Pancreas (tissue), 10 donors: ENCODE measurements at regions not wholly inside any gene's neighbourhood (a gene's known extent, or its start where the extent isn't known, plus 50 kb on each side); places are given as distances from the start of the nearest gene placed in this dataset.

ENCODE experiments used
- ATAC-seq, 4 donors: fragments of 200-7000 bp; cut with Tn5 transposase; one replicate each; pipeline versions ENCODE4 v1.8.0 to v1.9.1; 2020; ENCODE audit warnings: mild to moderate bottlenecking in 4 of 4, moderate library complexity in 4 of 4
- DNase-seq, 6 donors: peaks; one replicate each; pipeline ENCODE4 v3.0.0-alpha.2; 2020
- FAIRE-seq: peaks from 2 replicates; lab custom pipeline; 2012; peaks lifted over from hg19 to GRCh38; lab: Jason Lieb, UNC
- H3K27ac ChIP-seq, 4 donors: fragments of 200-600 bp; sonication (generic); 1 replicate in 3 of 4; 2 replicates in 1 of 4; pipeline versions ENCODE4 v1.5.0 to v1.8.0; 2020
- H3K27me3 ChIP-seq, 4 donors: fragments of 200-600 bp; one replicate each; pipeline ENCODE4 v1.8.0; 2021
- H3K36me3 ChIP-seq, 3 donors: fragments of 200-600 bp; sonication (generic) in 1 of 3; one replicate each; pipeline versions ENCODE4 v1.5.0 to v1.8.0; 2020 to 2021
- H3K4me1 ChIP-seq, 3 donors: fragments of 200-600 bp; one replicate each; pipeline ENCODE4 v1.8.0; 2021
- H3K4me3 ChIP-seq, 4 donors: fragments of 200-600 bp; sonication (generic) in 2 of 4; one replicate each; pipeline versions ENCODE4 v1.5.0 to v1.8.0; 2020 to 2021
- H3K9me3 ChIP-seq, 4 donors: fragments of 200-600 bp; one replicate each; pipeline ENCODE4 v1.8.0; 2021
- CTCF ChIP-seq, 4 donors: fragments of 200-600 bp; sonication (generic) in 3 of 4; IDR thresholded peaks; one replicate each; pipeline versions ENCODE4 v1.5.0 to v1.8.0; 2021; ENCODE audit warnings: antibody characterized with exemption in 4 of 4
- WGBS, 2 donors: extraction: QIAGEN DNeasy Blood & Tissue Kit; methylation state at CpG; one replicate each; pipeline ENCODE4 v1.1.7; 2013; 5-methylcytosine and 5-hydroxymethylcytosine counted together
- intact Hi-C, 3 donors: fragments of 100-400 bp; cut with DNase I; formaldehyde crosslinking; loops; one replicate each; pipeline versions ENCODE4 v1.11.1 to v1.14.2; 2022
- donor health status: healthy with polysubstance abuse.
- donor health status: DM: no; HTN: no; CAD: no; lungs with moderate emphysema.
- donor health status: DM: no; HTN: no; CAD: no.
- donor health status: control.
- donor health status: control.
- donor health status: Bipolar disorder and iron deficiency.
- donor health status: DM: yes; HTN: yes; CAD: no.
- donor health status: DM: no; HTN: no; CAD: no.
- donor health status: DM: no; HTN: no; CAD: no.
- donor health status: DM: yes; HTN: yes; CAD: no.

- intact Hi-C loops, result no loop called here
- ATAC-seq, result no peak
- Histone ChIP-seq H3K9me3 (no peaks in the 10 kb centered on the region), H3K27me3 (no peaks in the 10 kb centered on the region), H3K4me1 (no peaks in the 10 kb centered on the region), H3K36me3 (no peaks in the 10 kb centered on the region), H3K4me3 (no peak overlapping the region), H3K27ac (no peak overlapping the region)
- no peak for DNase-seq
- WGBS, 2 donors, result 45 to 47% methylated on average over 6 of the region's 6 CpGs
- TF ChIP-seq CTCF (IDR thresholded peaks at IDR 0.05), result no peak
- FAIRE-seq, result no peak
Measured at GRCh38 chr11:112570333-112570732, 309.7 kb upstream of the PLET1 start.

DNA sequence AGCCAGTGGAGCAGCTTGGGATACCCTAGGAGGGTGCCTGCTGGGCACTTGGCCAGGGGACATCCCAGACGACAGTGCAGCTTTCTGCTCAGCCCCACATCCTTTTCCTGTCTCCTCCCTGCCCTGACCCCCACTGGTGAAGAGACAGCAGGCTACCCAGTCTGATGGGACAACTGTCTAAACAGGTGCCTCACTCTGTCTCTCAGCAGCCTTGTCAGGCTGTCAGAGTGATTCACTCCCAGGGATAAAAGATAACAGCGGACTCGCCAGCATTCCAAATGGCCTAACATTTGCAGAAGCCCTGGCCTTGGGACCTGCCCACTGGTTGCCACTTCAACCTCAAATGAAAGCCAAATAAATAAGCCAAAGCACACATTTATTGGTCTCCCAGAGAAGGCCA lies 318.6 kb upstream of the PLET1 start:
- TF ChIP-seq CTCF (IDR thresholded peaks at IDR 0.05), result no peak
- intact Hi-C loops, result no loop called here
- H3K4me3 ChIP-seq, result no peak overlapping the region
- WGBS, 2 donors, result 39 to 52% methylated on average over 3 of the region's 3 CpGs
- no peaks in the 10 kb centered on the region for H3K4me1 ChIP-seq
- no peaks in the 10 kb centered on the region for H3K36me3 ChIP-seq
- no peaks in the 10 kb centered on the region for H3K9me3 ChIP-seq
- H3K27ac ChIP-seq, result no peak overlapping the region
- FAIRE-seq (no peak), ATAC-seq (no peak), DNase-seq (no peak)
- no peaks in the 10 kb centered on the region for H3K27me3 ChIP-seq

DNA sequence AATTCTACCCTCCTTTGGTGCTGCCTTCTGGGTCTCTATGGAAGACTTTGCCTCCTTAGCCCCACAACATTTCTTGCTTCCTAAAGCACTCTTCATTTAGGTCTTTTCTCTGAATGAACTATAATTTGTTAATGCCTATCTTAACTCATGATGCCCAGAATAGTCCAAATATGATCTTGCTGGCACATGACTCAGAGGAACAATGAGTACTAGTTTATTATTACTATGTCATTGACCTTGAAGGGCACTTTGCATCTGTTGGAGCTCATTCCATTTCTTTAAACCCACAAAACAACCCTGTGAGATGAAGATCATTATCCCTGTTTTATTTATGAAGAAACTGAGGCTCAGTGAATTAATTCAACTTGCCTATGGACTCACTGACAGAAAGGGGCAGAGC lies 320.2 kb upstream of the PLET1 start:
- Histone ChIP-seq H3K27ac (no peak overlapping the region), H3K36me3 (no peaks in the 10 kb centered on the region), H3K27me3 (no peaks in the 10 kb centered on the region), H3K4me1 (no peaks in the 10 kb centered on the region), H3K9me3 (no peaks in the 10 kb centered on the region), H3K4me3 (no peak overlapping the region)
- intact Hi-C loops, result loop anchor here in 1 of 3 donors (10.0 kb wide), 2 partner anchors 534 to 704 kb away; no protein-coding TSS in a partner anchor
- ATAC-seq, result no peak
- TF ChIP-seq CTCF (IDR thresholded peaks at IDR 0.05), result no peak
- no peak for DNase-seq
- FAIRE-seq, result no peak

- intact Hi-C loops, result loop anchor here in 1 of 3 donors (10.0 kb wide), 2 partner anchors 533 to 703 kb away; no protein-coding TSS in a partner anchor
- Histone ChIP-seq H3K9me3 (no peaks in the 10 kb centered on the region), H3K36me3 (no peaks in the 10 kb centered on the region), H3K4me3 (no peak overlapping the region), H3K4me1 (no peaks in the 10 kb centered on the region), H3K27me3 (no peaks in the 10 kb centered on the region), H3K27ac (no peak overlapping the region)
- no peak for FAIRE-seq
- no peak for DNase-seq
- ATAC-seq, result no peak
- no peak for TF ChIP-seq CTCF (IDR thresholded peaks at IDR 0.05)
- WGBS, 2 donors, result 75 to 78% methylated on average over 4 of the region's 4 CpGs
Measured at GRCh38 chr11:112581747-112582146, 321.1 kb upstream of the PLET1 start.

DNA sequence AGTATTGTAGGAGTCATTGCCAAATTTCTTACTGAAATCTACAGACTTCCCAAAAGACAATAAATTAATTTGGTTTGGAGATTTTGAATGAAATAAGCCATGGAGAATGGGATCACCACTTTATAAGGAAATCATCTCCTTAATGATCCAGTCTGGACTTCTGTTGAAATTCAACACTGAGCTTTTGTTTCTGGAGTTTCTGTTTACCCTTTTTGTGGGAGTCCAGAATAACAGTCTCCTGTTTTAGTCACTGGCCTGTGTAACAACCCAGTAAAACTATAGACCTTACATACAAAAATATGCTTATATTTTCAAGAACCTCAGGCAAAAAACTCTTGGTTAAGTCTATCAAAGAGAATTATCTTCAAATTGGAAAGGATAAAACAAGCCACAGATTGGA lies 321.7 kb upstream of the PLET1 start:
- no peaks in the 10 kb centered on the region for H3K9me3 ChIP-seq
- H3K4me3 ChIP-seq, result no peak overlapping the region
- TF ChIP-seq CTCF (IDR thresholded peaks at IDR 0.05), result no peak
- no peaks in the 10 kb centered on the region for H3K36me3 ChIP-seq
- no peaks in the 10 kb centered on the region for H3K4me1 ChIP-seq
- H3K27ac ChIP-seq, result no peak overlapping the region
- no peaks in the 10 kb centered on the region for H3K27me3 ChIP-seq
- DNase-seq (no peak), FAIRE-seq (no peak), ATAC-seq (no peak)
- intact Hi-C loops, result loop anchor here in 1 of 3 donors (10.0 kb wide), 2 partner anchors 532 to 702 kb away; no protein-coding TSS in a partner anchor
